ENCODE measurements at regions not wholly inside any gene's neighbourhood (a gene's known extent, or its start where the extent isn't known, plus 50 kb on each side); places are given as distances from the start of the nearest gene placed in this dataset.

- TF ChIP-seq ZNF462 (CRISPR knock-in tag; IDR thresholded peaks at IDR 0.05) (no peak), JUNB (IDR thresholded peaks at IDR 0.05; ENCODE audit: unreplicated experiment) (no peak), EZH2 (IDR thresholded peaks at IDR 0.05; ENCODE audit: low read depth, unreplicated experiment) (no peak), ETS1 (IDR thresholded peaks at IDR 0.05) (no peak), CREB1 (CRISPR knock-in tag; IDR thresholded peaks at IDR 0.05; ENCODE audit: low read depth) (no peak), STAT1 (IDR thresholded peaks at IDR 0.05; ENCODE audit: unreplicated experiment) (no peak), ZNF114 (CRISPR knock-in tag; IDR thresholded peaks at IDR 0.05) (no peak), CTCF (conservative IDR thresholded peaks at IDR 0.05; ENCODE audit: low read depth in 2 of 2) (no peak), POLR2AphosphoS5 (IDR thresholded peaks at IDR 0.05; ENCODE audit: low read depth) (no peak), EZH2phosphoT487 (IDR thresholded peaks at IDR 0.05; ENCODE audit: unreplicated experiment) (no peak)
Observed at GRCh38 chr2:12841021-12841420, 124.3 kb downstream of the TRIB2 start (continued).
